ENCODE measurements at regions not wholly inside any gene's neighbourhood (a gene's known extent, or its start where the extent isn't known, plus 50 kb on each side); places are given as distances from the start of the nearest gene placed in this dataset.

DNA sequence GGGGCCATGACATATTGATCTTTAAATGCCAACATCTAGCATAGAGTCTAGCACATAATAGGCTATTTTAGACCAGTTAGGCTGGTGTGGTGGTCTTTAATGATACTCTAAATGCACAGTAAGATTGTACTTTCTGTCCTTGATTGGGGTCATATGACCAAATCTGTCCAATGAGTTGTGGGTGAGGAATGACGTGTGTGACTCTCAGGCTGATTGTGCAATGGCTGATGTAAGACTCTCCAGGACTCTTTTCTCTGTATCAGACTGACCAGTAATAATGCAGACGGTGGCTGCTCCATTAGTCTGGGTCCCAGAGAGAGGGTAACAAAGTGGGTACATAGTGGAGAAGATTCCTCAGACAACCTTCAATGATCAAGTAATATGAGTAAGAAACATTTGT lies 541.6 kb upstream of the CAMK1G start:
- TF ChIP-seq, protein P1, sequence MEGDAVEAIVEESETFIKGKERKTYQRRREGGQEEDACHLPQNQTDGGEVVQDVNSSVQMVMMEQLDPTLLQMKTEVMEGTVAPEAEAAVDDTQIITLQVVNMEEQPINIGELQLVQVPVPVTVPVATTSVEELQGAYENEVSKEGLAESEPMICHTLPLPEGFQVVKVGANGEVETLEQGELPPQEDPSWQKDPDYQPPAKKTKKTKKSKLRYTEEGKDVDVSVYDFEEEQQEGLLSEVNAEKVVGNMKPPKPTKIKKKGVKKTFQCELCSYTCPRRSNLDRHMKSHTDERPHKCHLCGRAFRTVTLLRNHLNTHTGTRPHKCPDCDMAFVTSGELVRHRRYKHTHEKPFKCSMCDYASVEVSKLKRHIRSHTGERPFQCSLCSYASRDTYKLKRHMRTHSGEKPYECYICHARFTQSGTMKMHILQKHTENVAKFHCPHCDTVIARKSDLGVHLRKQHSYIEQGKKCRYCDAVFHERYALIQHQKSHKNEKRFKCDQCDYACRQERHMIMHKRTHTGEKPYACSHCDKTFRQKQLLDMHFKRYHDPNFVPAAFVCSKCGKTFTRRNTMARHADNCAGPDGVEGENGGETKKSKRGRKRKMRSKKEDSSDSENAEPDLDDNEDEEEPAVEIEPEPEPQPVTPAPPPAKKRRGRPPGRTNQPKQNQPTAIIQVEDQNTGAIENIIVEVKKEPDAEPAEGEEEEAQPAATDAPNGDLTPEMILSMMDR (IDR thresholded peaks at IDR 0.05; ENCODE audit: insufficient read depth, missing control alignments) = no peak
- no peak for FAIRE-seq
- no peak for DNase-seq (ENCODE audit: insufficient read length, low spot score)

- DNase-seq (ENCODE audit: insufficient read length, low spot score) = no peak
- FAIRE-seq = no peak
- TF ChIP-seq, protein P1 (IDR thresholded peaks at IDR 0.05; ENCODE audit: insufficient read depth, missing control alignments) = no peak
Observed at GRCh38 chr1:209042413-209042812, 541.1 kb upstream of the CAMK1G start.

GRCh38 chr1:209045331-209046057 lies 538.0 kb upstream of the CAMK1G start:
- DNase-seq (ENCODE audit: insufficient read length, low spot score) = no peak
- TF ChIP-seq, protein P1 (IDR thresholded peaks at IDR 0.05; ENCODE audit: insufficient read depth, missing control alignments) = no peak
- no peak for FAIRE-seq

DNA sequence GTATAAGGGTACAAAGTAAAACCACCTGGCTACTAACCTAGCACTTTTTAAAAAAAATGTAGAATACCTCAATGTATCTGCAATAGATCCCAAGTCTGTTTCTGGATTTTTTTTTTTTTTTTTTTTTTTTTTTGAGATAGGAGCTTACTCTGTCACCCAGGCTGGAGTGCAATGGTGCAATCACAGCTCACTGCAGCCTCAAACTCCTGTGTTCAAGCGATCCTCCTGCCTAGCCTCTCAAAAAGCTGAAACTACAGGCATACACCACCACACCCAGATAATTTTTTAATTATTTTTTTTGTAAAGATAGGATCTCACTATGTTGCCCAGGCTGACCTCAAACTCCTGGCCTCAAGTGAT lies 537.5 kb upstream of the CAMK1G start:
- FAIRE-seq = no peak
- no peak for DNase-seq (ENCODE audit: insufficient read length, low spot score)
- TF ChIP-seq, protein P1 (IDR thresholded peaks at IDR 0.05; ENCODE audit: insufficient read depth, missing control alignments) = no peak

- TF ChIP-seq, protein P1 (IDR thresholded peaks at IDR 0.05; ENCODE audit: insufficient read depth, missing control alignments) = no peak
- DNase-seq (ENCODE audit: insufficient read length, low spot score) (no peak), FAIRE-seq (no peak)
Observed at GRCh38 chr1:209046935-209047334, 536.6 kb upstream of the CAMK1G start.

DNA sequence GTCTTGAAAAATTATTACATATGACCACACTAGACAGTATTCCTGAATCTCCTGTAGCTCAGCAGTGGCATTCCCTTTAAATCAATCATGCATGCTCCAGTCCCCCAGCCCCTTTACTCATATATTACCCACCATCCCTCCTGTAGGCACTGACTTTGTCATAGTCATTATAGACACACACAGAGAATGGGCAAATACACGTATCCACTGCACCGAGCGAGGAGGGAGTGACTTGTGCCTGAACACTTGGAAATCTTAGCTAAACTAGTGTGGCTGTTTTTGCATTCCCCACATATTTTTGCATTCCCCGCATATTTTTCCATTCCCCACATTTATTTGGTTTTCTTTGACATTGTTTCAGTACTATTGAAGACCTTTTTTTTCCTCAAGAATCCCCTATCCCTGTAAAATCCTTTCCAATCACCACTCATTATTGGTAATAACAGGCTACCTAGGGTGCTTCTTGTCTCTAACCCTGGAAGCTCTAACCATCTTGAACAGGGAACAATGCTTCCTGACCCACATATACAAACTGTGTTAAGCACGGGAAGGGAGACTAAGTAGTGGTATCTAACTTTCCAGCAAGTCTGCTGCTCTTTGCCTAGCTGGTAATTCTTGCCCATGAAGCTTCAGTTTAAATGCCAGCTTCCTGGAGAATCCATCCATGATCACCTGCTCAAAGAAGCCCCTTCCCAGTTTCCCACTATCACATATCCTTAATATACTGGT lies 534.4 kb upstream of the CAMK1G start:
- TF ChIP-seq, protein P1 (IDR thresholded peaks at IDR 0.05; ENCODE audit: insufficient read depth, missing control alignments) = no peak
- DNase-seq (ENCODE audit: insufficient read length, low spot score) (no peak), FAIRE-seq (no peak)

- DNase-seq (ENCODE audit: insufficient read length, low spot score) = no peak
- no peak for FAIRE-seq
- TF ChIP-seq, protein P1 (IDR thresholded peaks at IDR 0.05; ENCODE audit: insufficient read depth, missing control alignments) = no peak
Observed at GRCh38 chr1:209051570-209051969, 531.9 kb upstream of the CAMK1G start.
